Omental fat pad (tissue), 3 donors: ENCODE measurements at regions not wholly inside any gene's neighbourhood (a gene's known extent, or its start where the extent isn't known, plus 50 kb on each side); places are given as distances from the start of the nearest gene placed in this dataset.

Experiments used
- ATAC-seq: fragments of 150-250 bp; one replicate; pipeline ENCODE4 v1.9.1; 2016; ENCODE audit warnings: mild to moderate bottlenecking, moderate library complexity; ENCODE audit not compliant: low FRiP score
- DNase-seq: peaks from one replicate; pipeline ENCODE4 v3.0.0-alpha.2; 2019; ENCODE audit warnings: low spot score
- TF ChIP-seq, protein P1 (sequence below), 3 donors: fragments of 450-650 bp; IDR thresholded peaks; one replicate each; pipeline ENCODE4 v1.5.1; 2016 to 2017; ENCODE audit warnings: antibody characterized with exemption in 3 of 3, mild to moderate bottlenecking in 3 of 3, moderate library complexity in 2 of 3

DNA sequence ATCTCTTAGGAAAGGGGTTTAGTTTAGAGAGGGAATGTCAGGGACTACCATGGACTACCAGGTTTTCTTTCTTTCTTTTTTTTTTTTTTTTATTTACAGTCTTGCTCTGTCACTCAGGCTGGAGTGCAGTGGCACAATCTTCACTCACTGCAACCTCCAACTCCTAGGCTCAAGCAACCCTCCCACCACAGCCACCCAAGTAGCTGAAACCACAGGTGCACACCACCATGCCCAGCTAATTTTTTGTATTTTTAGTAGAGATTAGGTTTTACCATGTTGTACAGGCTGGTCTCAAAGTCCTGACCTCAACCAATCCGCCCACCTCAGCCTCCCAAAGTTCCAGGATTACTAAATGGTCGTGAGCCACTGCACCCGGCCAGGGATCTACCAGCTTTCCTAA lies 572.7 kb downstream of the CAAP1 start:
- DNase-seq (no peak), ATAC-seq (no peak)
- TF ChIP-seq, protein P1, sequence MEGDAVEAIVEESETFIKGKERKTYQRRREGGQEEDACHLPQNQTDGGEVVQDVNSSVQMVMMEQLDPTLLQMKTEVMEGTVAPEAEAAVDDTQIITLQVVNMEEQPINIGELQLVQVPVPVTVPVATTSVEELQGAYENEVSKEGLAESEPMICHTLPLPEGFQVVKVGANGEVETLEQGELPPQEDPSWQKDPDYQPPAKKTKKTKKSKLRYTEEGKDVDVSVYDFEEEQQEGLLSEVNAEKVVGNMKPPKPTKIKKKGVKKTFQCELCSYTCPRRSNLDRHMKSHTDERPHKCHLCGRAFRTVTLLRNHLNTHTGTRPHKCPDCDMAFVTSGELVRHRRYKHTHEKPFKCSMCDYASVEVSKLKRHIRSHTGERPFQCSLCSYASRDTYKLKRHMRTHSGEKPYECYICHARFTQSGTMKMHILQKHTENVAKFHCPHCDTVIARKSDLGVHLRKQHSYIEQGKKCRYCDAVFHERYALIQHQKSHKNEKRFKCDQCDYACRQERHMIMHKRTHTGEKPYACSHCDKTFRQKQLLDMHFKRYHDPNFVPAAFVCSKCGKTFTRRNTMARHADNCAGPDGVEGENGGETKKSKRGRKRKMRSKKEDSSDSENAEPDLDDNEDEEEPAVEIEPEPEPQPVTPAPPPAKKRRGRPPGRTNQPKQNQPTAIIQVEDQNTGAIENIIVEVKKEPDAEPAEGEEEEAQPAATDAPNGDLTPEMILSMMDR (IDR thresholded peaks at IDR 0.05): no peak

DNA sequence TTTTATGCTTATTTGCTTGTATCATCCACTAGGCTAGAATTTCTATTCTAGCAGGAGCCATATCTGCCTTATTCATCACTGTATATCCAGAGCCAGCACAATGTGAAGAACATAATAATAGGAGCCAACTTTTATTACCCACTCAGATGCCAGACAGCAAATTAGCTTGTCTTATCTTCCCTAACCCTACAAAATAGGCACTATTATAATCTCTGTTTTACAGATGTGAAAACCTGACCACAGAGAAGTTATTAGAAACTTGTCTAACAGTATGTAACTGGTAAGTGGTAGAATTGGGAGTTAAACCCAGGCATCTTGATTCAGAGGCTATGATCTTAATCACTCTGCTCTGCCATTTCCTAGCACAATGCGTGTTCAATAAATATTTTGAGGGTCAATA lies 579.5 kb downstream of the CAAP1 start:
- ATAC-seq (no peak), DNase-seq (no peak)
- TF ChIP-seq, protein P1 (IDR thresholded peaks at IDR 0.05): no peak

DNA sequence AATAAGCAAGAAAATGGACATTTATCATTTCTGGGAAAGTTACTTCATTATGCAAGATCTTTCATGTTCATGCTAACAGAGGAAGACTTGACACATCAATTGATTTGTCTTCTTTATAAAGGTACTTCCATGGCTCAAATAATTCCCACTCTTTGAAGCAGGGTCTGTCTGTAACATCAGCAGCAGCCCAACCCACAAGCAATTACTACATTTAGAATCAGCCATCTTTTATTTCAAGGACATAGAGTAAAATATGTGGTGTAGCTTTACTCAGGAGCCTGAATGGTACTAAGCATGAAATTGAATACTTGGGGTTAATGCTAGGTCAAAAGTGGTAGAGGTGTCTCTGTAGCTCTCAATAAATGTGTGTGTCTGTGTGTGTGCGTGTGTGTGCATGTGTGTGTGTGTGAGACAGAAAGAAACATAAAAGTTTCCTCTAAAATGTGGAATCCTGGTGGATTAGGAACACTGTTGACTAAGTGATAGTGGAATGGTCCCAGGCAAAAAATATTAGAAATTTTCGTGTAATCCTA lies 581.1 kb downstream of the CAAP1 start:
- no peak for DNase-seq
- ATAC-seq: no peak
- TF ChIP-seq, protein P1 (IDR thresholded peaks at IDR 0.05): no peak

DNA sequence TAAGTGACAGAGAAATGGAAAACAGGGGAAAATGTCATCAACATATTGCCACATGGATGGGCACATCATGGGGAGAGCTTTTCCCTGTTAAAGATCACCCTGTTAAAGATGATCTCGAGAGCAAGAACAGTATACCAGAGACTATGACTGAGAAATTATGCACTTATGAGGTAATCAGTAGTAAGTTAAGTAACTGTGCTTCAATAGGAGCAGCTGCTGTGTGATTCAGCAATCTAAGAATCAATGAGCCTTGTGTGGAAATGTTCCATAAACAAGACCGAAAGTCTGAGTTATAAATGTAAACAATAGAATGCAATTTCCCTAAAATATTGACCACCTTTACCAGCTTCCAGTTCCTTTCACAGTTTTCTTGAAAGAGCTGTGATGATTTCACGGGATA lies 582.3 kb downstream of the CAAP1 start:
- no peak for DNase-seq
- no peak for ATAC-seq
- TF ChIP-seq, protein P1 (IDR thresholded peaks at IDR 0.05): no peak

DNA sequence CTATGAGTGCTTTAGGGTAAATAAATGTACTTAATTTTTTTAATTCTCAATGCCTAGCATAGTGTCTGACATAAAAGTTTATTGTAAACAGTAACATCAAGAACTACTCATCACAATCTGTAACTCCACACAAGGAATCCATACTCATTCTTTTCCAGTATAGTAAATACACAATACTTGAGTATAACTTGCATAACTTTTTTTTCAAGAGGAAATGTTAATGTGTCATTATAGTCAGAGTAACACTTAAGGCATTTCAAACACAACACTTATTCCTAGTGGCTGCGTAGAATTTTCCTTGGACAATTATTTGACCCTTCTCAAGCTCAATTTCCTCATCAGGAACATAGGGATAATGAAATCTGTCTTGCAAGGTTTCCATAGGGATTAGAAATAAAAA lies 584.3 kb downstream of the CAAP1 start:
- TF ChIP-seq, protein P1 (IDR thresholded peaks at IDR 0.05): no peak
- ATAC-seq: no peak
- no peak for DNase-seq

DNA sequence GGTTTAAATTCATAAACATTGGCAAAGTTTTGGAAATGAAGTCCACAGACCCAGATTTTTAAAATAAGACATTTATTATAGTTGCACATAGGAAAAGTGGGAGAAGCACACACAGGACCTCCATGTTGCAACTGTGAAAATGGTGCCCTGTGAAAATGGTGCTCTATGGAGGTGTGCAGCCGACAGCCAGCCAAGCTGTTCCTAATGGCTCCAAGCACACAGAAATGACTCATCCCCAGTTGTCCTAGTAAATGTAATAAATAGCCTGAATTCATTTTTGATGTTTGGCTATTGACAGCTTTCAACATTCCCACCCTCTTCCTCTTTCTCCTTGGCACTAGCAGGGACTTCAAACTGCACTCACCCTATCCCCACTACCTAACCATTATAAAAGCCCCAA lies 590.9 kb downstream of the CAAP1 start:
- DNase-seq: no peak
- ATAC-seq: no peak
- TF ChIP-seq, protein P1 (IDR thresholded peaks at IDR 0.05): no peak

DNA sequence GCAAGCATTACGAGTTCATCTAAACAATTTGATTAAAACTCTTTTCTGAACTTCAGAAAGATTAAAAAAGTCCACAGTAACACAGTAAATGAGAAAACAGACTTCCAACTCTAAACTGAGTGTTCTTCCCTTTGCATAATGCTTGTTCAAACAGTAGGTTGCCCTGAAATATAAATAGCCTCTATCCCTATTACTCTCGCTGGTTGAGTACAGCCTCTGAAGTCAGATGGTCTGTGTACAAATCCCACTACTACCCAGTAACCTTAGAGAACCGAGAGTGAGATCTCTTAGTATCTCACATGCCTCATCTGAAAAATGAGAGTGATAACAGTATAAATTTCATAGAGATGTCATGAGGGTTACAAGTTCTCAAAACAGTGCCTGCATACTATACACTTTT lies 591.6 kb downstream of the CAAP1 start:
- no peak for DNase-seq
- no peak for ATAC-seq
- TF ChIP-seq, protein P1 (IDR thresholded peaks at IDR 0.05): no peak
